Right atrium auricular region (tissue), 2 donors: ENCODE measurements at regions not wholly inside any gene's neighbourhood (a gene's known extent, or its start where the extent isn't known, plus 50 kb on each side); places are given as distances from the start of the nearest gene placed in this dataset.
"Not testable (repeated sequence)": the region's sequence is repeated elsewhere in the genome, so short reads cannot be mapped to it uniquely, and the experiment has no call there.

Source experiments
- DNase-seq: peaks from one replicate; pipeline ENCODE4 v3.0.0-alpha.2; 2019; ENCODE audit warnings: low spot score
- H3K27ac ChIP-seq, 2 donors: fragments of 200-600 bp; sonication (generic); 1 replicate in 1 of 2; 2 replicates in 1 of 2; pipeline ENCODE4 v1.5.1; 2016 to 2019
- H3K27me3 ChIP-seq, 2 donors: fragments of 200-600 bp; sonication (generic); one replicate each; pipeline versions ENCODE4 v1.5.1 to v1.6.0; 2017 to 2019
- H3K36me3 ChIP-seq: fragments of 200-600 bp; sonication (generic); one replicate; pipeline ENCODE4 v1.5.1; 2016
- H3K4me1 ChIP-seq, 2 donors: fragments of 200-600 bp; sonication (generic); one replicate each; pipeline versions ENCODE4 v1.5.1 to v1.6.0; 2017 to 2019
- H3K4me3 ChIP-seq, 2 donors: fragments of 200-600 bp; sonication (generic); 1 replicate in 1 of 2; 2 replicates in 1 of 2; pipeline ENCODE4 v1.5.1; 2017 to 2019; ENCODE audit warnings: mild to moderate bottlenecking in 1 of 2, moderate library complexity in 1 of 2
- H3K9me3 ChIP-seq, 2 donors: fragments of 200-600 bp; sonication (generic); one replicate each; pipeline ENCODE4 v1.5.1; 2019
- TF ChIP-seq, protein P1 (sequence below), 2 donors: fragments of 200-600 bp; sonication (generic); IDR thresholded peaks; one replicate each; pipeline ENCODE4 v1.5.1; 2019; ENCODE audit warnings: antibody characterized with exemption in 2 of 2

DNA sequence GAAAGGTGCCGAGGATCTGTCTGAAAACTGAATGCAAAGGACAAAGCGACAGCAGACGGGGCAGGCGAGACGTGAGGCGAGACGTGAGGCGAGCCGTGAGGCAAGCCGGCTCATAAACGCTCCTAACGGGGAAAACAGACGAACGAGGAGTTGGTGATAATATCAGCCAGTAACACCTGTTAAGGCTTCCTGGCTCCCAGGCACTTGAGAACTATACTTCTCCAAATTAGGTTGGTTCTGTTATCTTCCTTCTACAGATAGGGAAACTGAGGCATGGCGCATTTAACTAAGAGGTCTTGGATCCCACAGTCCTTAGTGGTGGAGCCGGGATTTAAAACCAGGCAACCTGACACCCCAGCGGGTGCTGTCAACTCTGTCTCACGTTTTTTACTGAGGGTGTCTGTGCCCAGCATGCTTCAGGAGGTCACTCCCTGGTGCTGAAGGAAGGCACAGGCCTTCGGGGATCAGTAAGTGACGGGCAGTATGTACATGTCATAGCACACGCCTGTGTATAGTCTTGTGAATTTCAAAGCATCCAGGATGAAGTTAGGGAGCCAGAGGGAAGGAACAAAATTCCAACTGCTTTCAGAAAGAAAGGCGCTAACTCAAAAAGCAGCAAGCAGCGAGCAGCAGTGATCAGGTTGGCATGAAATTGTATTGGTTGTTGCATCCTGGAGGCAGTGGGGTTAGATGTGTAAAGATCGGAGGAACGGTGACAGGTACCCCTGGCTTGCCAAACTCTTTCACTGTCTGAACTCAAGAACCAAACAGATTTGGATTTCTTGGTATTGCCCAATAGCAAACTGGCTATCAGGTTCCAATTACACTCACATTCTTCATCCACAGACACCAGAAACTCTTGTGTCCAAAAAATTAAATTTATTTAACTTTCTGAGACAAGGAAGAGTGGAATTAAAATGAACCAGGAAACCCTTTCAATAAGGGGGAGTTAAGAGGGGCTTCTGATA lies 318.7 kb downstream of the THBS2 start:
- no peaks in the 10 kb centered on the region for H3K4me1 ChIP-seq
- DNase-seq, result no peak

DNA sequence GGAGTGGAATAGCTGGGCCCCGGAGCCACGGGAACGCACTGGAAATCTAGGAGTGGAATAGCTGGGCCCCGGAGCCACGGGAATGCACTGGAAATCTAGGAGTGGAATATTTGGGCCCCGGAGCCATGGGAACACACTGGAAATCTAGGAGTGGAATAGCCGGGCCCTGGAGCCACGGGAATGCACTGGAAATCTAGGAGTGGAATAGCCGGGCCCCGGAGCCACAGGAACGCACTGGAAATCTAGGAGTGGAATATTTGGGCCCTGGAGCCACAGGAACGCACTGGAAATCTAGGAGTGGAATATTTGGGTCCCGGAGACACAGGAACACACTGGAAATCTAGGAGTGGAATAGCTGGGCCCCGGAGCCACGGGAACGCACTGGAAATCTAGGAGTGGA lies 321.5 kb downstream of the THBS2 start:
- H3K4me3 ChIP-seq, DNase-seq, H3K4me1 ChIP-seq, H3K9me3 ChIP-seq, H3K27ac ChIP-seq, H3K27me3 ChIP-seq, H3K36me3 ChIP-seq: not testable (repeated sequence)

More for the DNA sequence above, 318.7 kb downstream of the THBS2 start:
- TF ChIP-seq, protein P1, sequence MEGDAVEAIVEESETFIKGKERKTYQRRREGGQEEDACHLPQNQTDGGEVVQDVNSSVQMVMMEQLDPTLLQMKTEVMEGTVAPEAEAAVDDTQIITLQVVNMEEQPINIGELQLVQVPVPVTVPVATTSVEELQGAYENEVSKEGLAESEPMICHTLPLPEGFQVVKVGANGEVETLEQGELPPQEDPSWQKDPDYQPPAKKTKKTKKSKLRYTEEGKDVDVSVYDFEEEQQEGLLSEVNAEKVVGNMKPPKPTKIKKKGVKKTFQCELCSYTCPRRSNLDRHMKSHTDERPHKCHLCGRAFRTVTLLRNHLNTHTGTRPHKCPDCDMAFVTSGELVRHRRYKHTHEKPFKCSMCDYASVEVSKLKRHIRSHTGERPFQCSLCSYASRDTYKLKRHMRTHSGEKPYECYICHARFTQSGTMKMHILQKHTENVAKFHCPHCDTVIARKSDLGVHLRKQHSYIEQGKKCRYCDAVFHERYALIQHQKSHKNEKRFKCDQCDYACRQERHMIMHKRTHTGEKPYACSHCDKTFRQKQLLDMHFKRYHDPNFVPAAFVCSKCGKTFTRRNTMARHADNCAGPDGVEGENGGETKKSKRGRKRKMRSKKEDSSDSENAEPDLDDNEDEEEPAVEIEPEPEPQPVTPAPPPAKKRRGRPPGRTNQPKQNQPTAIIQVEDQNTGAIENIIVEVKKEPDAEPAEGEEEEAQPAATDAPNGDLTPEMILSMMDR (IDR thresholded peaks at IDR 0.05), result no peak
- Histone ChIP-seq H3K9me3 (no peaks in the 10 kb centered on the region), H3K27ac (no peak overlapping the region), H3K36me3 (no peaks in the 10 kb centered on the region), H3K4me3 (no peak overlapping the region), H3K27me3 (no peaks in the 10 kb centered on the region)

DNA sequence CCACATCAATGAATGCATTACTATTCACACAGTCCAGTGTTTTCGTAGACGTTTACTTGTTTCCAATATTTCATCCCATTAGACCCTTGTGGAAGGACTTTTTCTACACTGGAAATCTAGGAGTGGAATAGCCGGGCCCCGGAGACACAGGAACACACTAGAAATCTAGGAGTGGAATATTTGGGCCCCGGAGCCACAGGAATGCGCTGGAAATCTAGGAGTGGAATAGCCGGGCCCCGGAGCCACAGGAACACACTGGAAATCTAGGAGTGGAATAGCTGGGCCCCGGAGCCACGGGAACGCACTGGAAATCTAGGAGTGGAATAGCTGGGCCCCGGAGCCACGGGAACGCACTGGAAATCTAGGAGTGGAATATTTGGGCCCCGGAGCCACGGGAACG lies 322.6 kb downstream of the THBS2 start:
- H3K9me3 ChIP-seq, H3K27me3 ChIP-seq, H3K36me3 ChIP-seq, DNase-seq, H3K4me1 ChIP-seq, H3K4me3 ChIP-seq, H3K27ac ChIP-seq: not testable (repeated sequence)

DNA sequence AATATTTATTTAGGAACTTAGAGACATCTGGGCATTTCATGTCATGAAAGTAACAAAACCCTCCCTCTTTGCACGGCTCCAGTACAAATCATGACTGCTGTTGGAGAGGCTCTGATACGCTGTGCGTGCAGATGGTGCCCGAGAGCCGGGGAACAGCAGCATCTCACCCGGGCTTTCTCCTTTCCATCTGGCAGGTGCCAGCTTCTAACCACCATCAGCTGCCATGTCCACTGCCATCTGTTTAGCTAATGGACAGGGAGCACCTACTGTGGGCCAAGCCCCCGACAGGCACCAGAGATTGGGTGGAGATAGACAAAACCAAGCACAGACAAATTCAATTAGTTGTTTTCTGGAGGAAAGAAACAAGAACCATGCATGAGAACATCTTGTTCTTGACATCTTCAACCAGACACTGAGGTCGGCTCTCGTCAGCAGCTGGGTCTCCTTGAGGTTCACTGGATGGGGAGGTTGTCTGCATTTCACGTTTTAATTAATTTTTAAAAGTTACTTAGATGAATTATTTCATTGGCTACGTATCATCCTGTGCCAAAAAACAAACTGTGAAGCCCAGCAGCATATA lies 323.7 kb downstream of the THBS2 start:
- Histone ChIP-seq H3K4me1 (no peaks in the 10 kb centered on the region), H3K27me3 (no peaks in the 10 kb centered on the region), H3K27ac (no peak overlapping the region), H3K9me3 (no peaks in the 10 kb centered on the region), H3K4me3 (no peak overlapping the region), H3K36me3 (no peaks in the 10 kb centered on the region)
- TF ChIP-seq, protein P1 (IDR thresholded peaks at IDR 0.05), result no peak
- no peak for DNase-seq

DNA sequence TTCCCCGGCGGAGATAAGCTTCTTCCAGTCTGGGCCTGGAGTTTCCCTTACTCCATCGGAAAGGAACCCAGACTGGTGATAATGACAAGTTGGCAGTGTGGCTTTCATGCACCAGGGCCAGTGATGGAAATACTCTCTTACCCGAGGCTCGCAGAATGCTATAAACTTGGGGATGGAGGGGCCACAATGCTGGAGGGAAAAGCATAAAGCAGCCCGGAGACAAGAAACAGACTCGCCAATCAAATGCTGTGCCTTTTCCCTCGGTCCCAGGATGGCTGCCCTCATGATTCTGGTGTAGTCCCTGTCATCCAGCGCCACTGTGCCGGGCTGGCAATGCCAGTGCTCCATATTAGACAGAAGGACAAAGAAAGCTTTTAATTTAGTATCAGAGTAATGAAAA lies 325.6 kb downstream of the THBS2 start:
- Histone ChIP-seq H3K9me3 (no peaks in the 10 kb centered on the region), H3K4me3 (no peak overlapping the region)

DNA sequence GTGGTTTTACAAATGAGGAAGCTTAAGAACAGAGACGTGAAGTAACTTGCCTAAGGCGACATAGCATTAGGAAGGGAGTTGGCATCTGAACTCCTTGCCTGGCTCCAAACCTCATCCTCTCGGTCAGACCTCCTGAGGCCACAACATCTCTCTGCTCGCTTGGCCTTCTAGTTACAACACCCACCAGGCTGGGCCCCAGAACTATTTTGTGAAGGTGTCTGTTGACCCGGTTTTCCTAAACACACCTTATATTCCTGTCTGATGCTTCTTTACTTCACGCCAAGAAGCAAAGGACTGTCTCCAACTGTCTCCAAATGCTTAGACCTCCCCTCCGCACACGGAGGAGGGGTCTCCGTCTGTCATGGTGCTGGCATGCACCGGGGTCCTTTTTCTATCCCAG lies 326.6 kb downstream of the THBS2 start:
- Histone ChIP-seq H3K4me1 (no peaks in the 10 kb centered on the region), H3K4me3 (no peak overlapping the region), H3K27me3 (no peaks in the 10 kb centered on the region), H3K9me3 (no peaks in the 10 kb centered on the region), H3K36me3 (no peaks in the 10 kb centered on the region), H3K27ac (no peak overlapping the region)
- TF ChIP-seq, protein P1 (IDR thresholded peaks at IDR 0.05), result no peak
- DNase-seq, result peak; percentile 7

More for the DNA sequence above, 325.6 kb downstream of the THBS2 start:
- Histone ChIP-seq H3K27me3 (no peaks in the 10 kb centered on the region), H3K27ac (no peak overlapping the region), H3K4me1 (no peaks in the 10 kb centered on the region), H3K36me3 (no peaks in the 10 kb centered on the region)
- DNase-seq, result no peak
- TF ChIP-seq, protein P1 (IDR thresholded peaks at IDR 0.05), result no peak
